ENCODE measurements at regions not wholly inside any gene's neighbourhood (a gene's known extent, or its start where the extent isn't known, plus 50 kb on each side); places are given as distances from the start of the nearest gene placed in this dataset.
"Not testable (repeated sequence)": the region's sequence is repeated elsewhere in the genome, so short reads cannot be mapped to it uniquely, and the experiment has no call there.

- DNase-seq, result no peak
These were observed 243.9 kb downstream of the TRIML1 start for GRCh38 chr4:188383180-188383579.

GRCh38 chr4:188387179-188387791 is 248.0 kb downstream of the TRIML1 start:
- no peak for DNase-seq

- DNase-seq, result not testable (repeated sequence)
These were observed 252.1 kb downstream of the TRIML1 start for GRCh38 chr4:188391349-188391748.

- DNase-seq, result no peak
These were observed 256.8 kb downstream of the TRIML1 start for GRCh38 chr4:188396037-188396436.

GRCh38 chr4:188399834-188400233 is 260.6 kb downstream of the TRIML1 start:
- no peak for DNase-seq

- no peak for DNase-seq
These were observed 261.2 kb downstream of the TRIML1 start for GRCh38 chr4:188400451-188400850.

GRCh38 chr4:188403272-188403671 is 264.0 kb downstream of the TRIML1 start:
- no peak for DNase-seq

- DNase-seq, result not testable (repeated sequence)
These were observed 266.0 kb downstream of the TRIML1 start for GRCh38 chr4:188405071-188405835.

- no peak for DNase-seq
These were observed 269.2 kb downstream of the TRIML1 start for GRCh38 chr4:188408244-188409030.

GRCh38 chr4:188409851-188410250 is 270.6 kb downstream of the TRIML1 start:
- no peak for DNase-seq

- no peak for DNase-seq
These were observed 272.6 kb downstream of the TRIML1 start for GRCh38 chr4:188411805-188412204.

GRCh38 chr4:188412499-188412898 is 273.3 kb downstream of the TRIML1 start:
- DNase-seq, result no peak

GRCh38 chr4:188414441-188414840 is 275.2 kb downstream of the TRIML1 start:
- DNase-seq, result no peak

GRCh38 chr4:188417181-188417580 is 277.9 kb downstream of the TRIML1 start:
- DNase-seq, result no peak

GRCh38 chr4:188423039-188423438 is 283.8 kb downstream of the TRIML1 start:
- DNase-seq, result no peak

- DNase-seq, result peak; percentile 35
These were observed 289.7 kb downstream of the TRIML1 start for GRCh38 chr4:188428935-188429334.

GRCh38 chr4:188429965-188430364 is 290.7 kb downstream of the TRIML1 start:
- DNase-seq, result no peak

- DNase-seq, result no peak
These were observed 291.1 kb downstream of the TRIML1 start for GRCh38 chr4:188430384-188430783.

GRCh38 chr4:188432328-188432727 is 293.1 kb downstream of the TRIML1 start:
- no peak for DNase-seq

- DNase-seq, result no peak
These were observed 294.6 kb downstream of the TRIML1 start for GRCh38 chr4:188433741-188434315.

GRCh38 chr4:188434643-188435042 is 295.4 kb downstream of the TRIML1 start:
- no peak for DNase-seq

GRCh38 chr4:188435381-188435780 is 296.1 kb downstream of the TRIML1 start:
- no peak for DNase-seq

GRCh38 chr4:188437535-188437934 is 298.3 kb downstream of the TRIML1 start:
- no peak for DNase-seq
